CD14-positive monocyte (primary cell): ENCODE measurements at regions not wholly inside any gene's neighbourhood (a gene's known extent, or its start where the extent isn't known, plus 50 kb on each side); places are given as distances from the start of the nearest gene placed in this dataset.

Experiments used
- DNase-seq, 3 donors: peaks; one replicate each; pipeline ENCODE4 v3.0.0-alpha.2; 2011 to 2022
- H2AFZ ChIP-seq: 2 replicates; pipeline ENCODE4 v1.6.0; 2012; ENCODE audit warnings: mild to moderate bottlenecking, low read depth, low read length, inconsistent platforms; ENCODE audit not compliant: insufficient read depth, poor library complexity, severe bottlenecking
- H3K27ac ChIP-seq, 2 donors: 1 replicate in 1 of 2; 2 replicates in 1 of 2; pipeline ENCODE4 v1.5.1; 2012 to 2013; ENCODE audit warnings: low read length in 2 of 2, control low read depth in 1 of 2, inconsistent platforms in 1 of 2, low read depth in 1 of 2, mild to moderate bottlenecking in 1 of 2
- H3K27me3 ChIP-seq, 2 donors: one replicate each; pipeline versions ENCODE4 v1.6.0 to v1.6.1; 2011 to 2013; ENCODE audit warnings: low read length in 2 of 2; ENCODE audit not compliant: control insufficient read depth in 2 of 2, insufficient read depth in 2 of 2
- H3K36me3 ChIP-seq, 2 donors: replicated peaks in 1 of 2; 1 replicate in 1 of 2; 2 replicates in 1 of 2; pipeline versions ENCODE4 v1.5.1 to v1.6.1; 2012 to 2013; ENCODE audit warnings: low read length in 2 of 2, control low read depth in 1 of 2, inconsistent platforms in 1 of 2, mild to moderate bottlenecking in 1 of 2; ENCODE audit not compliant: insufficient read depth in 2 of 2, control insufficient read depth in 1 of 2
- H3K4me1 ChIP-seq, 2 donors: 1 replicate in 1 of 2; 2 replicates in 1 of 2; pipeline versions ENCODE4 v1.5.1 to v1.6.1; 2012 to 2013; ENCODE audit warnings: low read length in 2 of 2, control low read depth in 1 of 2, inconsistent platforms in 1 of 2, mild to moderate bottlenecking in 1 of 2, moderate library complexity in 1 of 2; ENCODE audit not compliant: insufficient read depth in 2 of 2, control insufficient read depth in 1 of 2
- H3K4me2 ChIP-seq: replicated peaks from 2 replicates; pipeline ENCODE3; 2012; ENCODE audit warnings: low read length, moderate library complexity, mild to moderate bottlenecking; ENCODE audit not compliant: poor library complexity, severe bottlenecking; ENCODE audit errors: extremely low read depth
- H3K4me3 ChIP-seq, 3 experiments: fragments of 200-600 bp in 1 of 3; sonication (generic) in 1 of 3; replicated peaks in 1 of 3; 1 replicate in 2 of 3; 2 replicates in 1 of 3; pipeline ENCODE4 v1.5.1; 2011 to 2013; ENCODE audit warnings: low read length in 3 of 3, mild to moderate bottlenecking in 3 of 3, control low read depth in 2 of 3, low read depth in 2 of 3, inconsistent platforms in 1 of 3, moderate library complexity in 1 of 3
- H3K79me2 ChIP-seq: 2 replicates; pipeline ENCODE4 v1.6.0; 2012; ENCODE audit warnings: mild to moderate bottlenecking, control low read depth, inconsistent platforms, low read length, moderate library complexity; ENCODE audit not compliant: insufficient read depth
- H3K9ac ChIP-seq: 2 replicates; pipeline ENCODE4 v1.6.0; 2017; ENCODE audit warnings: low read length, mild to moderate bottlenecking; ENCODE audit not compliant: insufficient read depth, poor library complexity, severe bottlenecking
- H3K9me3 ChIP-seq, 2 donors: replicated peaks in 1 of 2; 1 replicate in 1 of 2; 2 replicates in 1 of 2; pipeline versions ENCODE4 v1.5.1 to v1.6.1; 2012 to 2013; ENCODE audit warnings: low read length in 2 of 2, control low read depth in 1 of 2; ENCODE audit not compliant: control insufficient read depth in 1 of 2, insufficient read depth in 1 of 2
- H4K20me1 ChIP-seq: 2 replicates; pipeline ENCODE4 v1.6.0; 2012; ENCODE audit warnings: mild to moderate bottlenecking, low read length, control low read depth, moderate library complexity; ENCODE audit not compliant: insufficient read depth
- H3K27ac Mint-ChIP-seq, 7 donors: one replicate each; pipeline ENCODE4 v1.8.0; 2020; ENCODE audit warnings: mild to moderate bottlenecking in 7 of 7, mixed read lengths in 7 of 7, moderate library complexity in 6 of 7, inconsistent platforms in 2 of 7
- H3K27me3 Mint-ChIP-seq, 3 donors: one replicate each; pipeline ENCODE4 v1.8.0; 2021 to 2022; ENCODE audit warnings: low read depth in 3 of 3, mild to moderate bottlenecking in 3 of 3, mixed read lengths in 3 of 3, moderate library complexity in 3 of 3, inconsistent platforms in 1 of 3
- H3K36me3 Mint-ChIP-seq, 2 donors: one replicate each; pipeline ENCODE4 v1.8.0; 2020; ENCODE audit warnings: mixed read lengths in 2 of 2, inconsistent platforms in 1 of 2, mild to moderate bottlenecking in 1 of 2
- H3K4me1 Mint-ChIP-seq: one replicate; pipeline ENCODE4 v1.8.0; 2020; ENCODE audit warnings: mild to moderate bottlenecking, mixed read lengths
- H3K4me3 Mint-ChIP-seq, 2 donors: one replicate each; pipeline ENCODE4 v1.8.0; 2020; ENCODE audit warnings: mild to moderate bottlenecking in 2 of 2, mixed read lengths in 2 of 2, moderate library complexity in 1 of 2
- H3K9me3 Mint-ChIP-seq, 7 donors: one replicate each; pipeline ENCODE4 v1.8.0; 2020 to 2022; ENCODE audit warnings: mixed read lengths in 7 of 7, mild to moderate bottlenecking in 6 of 7, moderate library complexity in 6 of 7, inconsistent platforms in 2 of 7
- WGBS: methylation state at CpG from one replicate; pipeline ENCODE4 v1.1.5; 2013; ENCODE audit warnings: missing lambda C conversion rate; ENCODE audit not compliant: insufficient coverage; 5-methylcytosine and 5-hydroxymethylcytosine counted together
- intact Hi-C, 2 donors: fragments of 100-400 bp; cut with micrococcal nuclease; formaldehyde crosslinking; loops; one replicate each; pipeline versions ENCODE4 v1.15.0 to v1.15.1; 2023
- TF ChIP-seq, protein P1 (sequence below): fragments of 200-600 bp; IDR thresholded peaks from one replicate; pipeline ENCODE4 v1.8.0; 2022; ENCODE audit warnings: antibody characterized with exemption, mild to moderate bottlenecking

DNA sequence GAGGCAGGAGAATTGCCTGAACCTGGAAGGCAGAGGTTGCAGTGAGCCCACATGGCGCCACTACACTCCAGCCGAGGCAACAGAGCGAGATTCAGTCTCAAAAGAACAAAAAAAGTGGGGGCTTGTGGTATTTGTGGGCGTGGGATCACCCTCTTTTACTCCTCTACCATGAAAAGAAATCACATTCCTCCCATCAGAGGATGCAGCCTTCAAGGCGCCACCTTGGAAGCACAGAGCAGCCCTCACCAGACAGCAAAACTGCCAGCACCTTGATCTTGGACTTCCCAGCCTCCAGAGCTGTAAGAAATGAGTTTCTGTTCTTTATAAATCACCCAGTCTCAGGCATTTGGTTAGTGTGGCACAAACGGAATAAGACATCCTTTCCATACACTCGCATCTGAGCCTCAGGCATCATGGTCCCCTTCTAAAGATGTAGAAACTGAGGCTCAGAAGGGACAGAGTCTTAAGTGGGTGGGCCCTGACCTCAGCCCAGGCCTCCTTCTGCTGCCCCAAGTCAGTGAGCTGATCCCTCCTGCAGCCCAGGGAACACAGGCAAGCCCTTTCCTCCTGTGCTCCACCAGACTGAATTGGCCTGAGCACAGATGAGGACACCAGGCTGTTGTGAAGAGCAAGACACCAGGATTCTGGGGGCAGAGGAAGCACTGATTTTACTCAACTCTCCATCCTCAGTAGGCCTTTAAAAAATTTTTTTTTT, 201.7 kb upstream of the LINGO1 start:
- H3K4me3 Mint-ChIP-seq = no peak overlapping the region
- TF ChIP-seq, protein P1, sequence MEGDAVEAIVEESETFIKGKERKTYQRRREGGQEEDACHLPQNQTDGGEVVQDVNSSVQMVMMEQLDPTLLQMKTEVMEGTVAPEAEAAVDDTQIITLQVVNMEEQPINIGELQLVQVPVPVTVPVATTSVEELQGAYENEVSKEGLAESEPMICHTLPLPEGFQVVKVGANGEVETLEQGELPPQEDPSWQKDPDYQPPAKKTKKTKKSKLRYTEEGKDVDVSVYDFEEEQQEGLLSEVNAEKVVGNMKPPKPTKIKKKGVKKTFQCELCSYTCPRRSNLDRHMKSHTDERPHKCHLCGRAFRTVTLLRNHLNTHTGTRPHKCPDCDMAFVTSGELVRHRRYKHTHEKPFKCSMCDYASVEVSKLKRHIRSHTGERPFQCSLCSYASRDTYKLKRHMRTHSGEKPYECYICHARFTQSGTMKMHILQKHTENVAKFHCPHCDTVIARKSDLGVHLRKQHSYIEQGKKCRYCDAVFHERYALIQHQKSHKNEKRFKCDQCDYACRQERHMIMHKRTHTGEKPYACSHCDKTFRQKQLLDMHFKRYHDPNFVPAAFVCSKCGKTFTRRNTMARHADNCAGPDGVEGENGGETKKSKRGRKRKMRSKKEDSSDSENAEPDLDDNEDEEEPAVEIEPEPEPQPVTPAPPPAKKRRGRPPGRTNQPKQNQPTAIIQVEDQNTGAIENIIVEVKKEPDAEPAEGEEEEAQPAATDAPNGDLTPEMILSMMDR = no peak
- DNase-seq = no peak
- intact Hi-C loops = no loop called here
- Histone ChIP-seq H3K4me2 (no peak overlapping the region), H3K27ac (no peak overlapping the region), H4K20me1 (no peaks in the 10 kb centered on the region), H3K9me3 (no peaks in the 10 kb centered on the region), H2AFZ (no peak overlapping the region), H3K9ac (no peak overlapping the region), H3K79me2 (no peaks in the 10 kb centered on the region), H3K4me1 (no peaks in the 10 kb centered on the region), H3K27me3 (no peaks in the 10 kb centered on the region), H3K36me3 (no peaks in the 10 kb centered on the region), H3K4me3 (no peak overlapping the region)
- H3K36me3 Mint-ChIP-seq = no peaks in the 10 kb centered on the region
- H3K27ac Mint-ChIP-seq = no peak overlapping the region
- H3K9me3 Mint-ChIP-seq = peaks cover 0 to 10% (median 2%) of the 10 kb centered on the region in 7 donors
- 100% methylated on average over 2 of the region's 7 CpGs for WGBS
- peaks cover 0 to 2% (median 2%) of the 10 kb centered on the region in 3 donors for H3K27me3 Mint-ChIP-seq
- peaks cover 2% of the 10 kb centered on the region for H3K4me1 Mint-ChIP-seq

GRCh38 chr15:77832874-77833273, 200.2 kb upstream of the LINGO1 start:
- no peak overlapping the region for H3K9ac ChIP-seq
- Mint-ChIP-seq H3K36me3 (no peaks in the 10 kb centered on the region), H3K27ac (no peak overlapping the region), H3K4me1 (peaks cover 2% of the 10 kb centered on the region), H3K9me3 (peaks cover 0 to 10% (median 2%) of the 10 kb centered on the region in 7 donors), H3K27me3 (peaks cover 0 to 2% (median 2%) of the 10 kb centered on the region in 3 donors), H3K4me3 (no peak overlapping the region)
- TF ChIP-seq, protein P1 = no peak
- no peaks in the 10 kb centered on the region for H3K36me3 ChIP-seq
- H3K4me3 ChIP-seq = no peak overlapping the region
- no peak overlapping the region for H2AFZ ChIP-seq
- intact Hi-C loops = no loop called here
- no peaks in the 10 kb centered on the region for H3K79me2 ChIP-seq
- H3K4me1 ChIP-seq = no peaks in the 10 kb centered on the region
- no peak overlapping the region for H3K4me2 ChIP-seq
- WGBS = no CpG with 5 or more reads among the region's 2 CpGs
- no peaks in the 10 kb centered on the region for H3K27me3 ChIP-seq
- no peak for DNase-seq
- H3K27ac ChIP-seq = no peak overlapping the region
- H4K20me1 ChIP-seq = no peaks in the 10 kb centered on the region
- H3K9me3 ChIP-seq = no peaks in the 10 kb centered on the region
